ENCODE measurements at regions not wholly inside any gene's neighbourhood (a gene's known extent, or its start where the extent isn't known, plus 50 kb on each side); places are given as distances from the start of the nearest gene placed in this dataset.

DNA sequence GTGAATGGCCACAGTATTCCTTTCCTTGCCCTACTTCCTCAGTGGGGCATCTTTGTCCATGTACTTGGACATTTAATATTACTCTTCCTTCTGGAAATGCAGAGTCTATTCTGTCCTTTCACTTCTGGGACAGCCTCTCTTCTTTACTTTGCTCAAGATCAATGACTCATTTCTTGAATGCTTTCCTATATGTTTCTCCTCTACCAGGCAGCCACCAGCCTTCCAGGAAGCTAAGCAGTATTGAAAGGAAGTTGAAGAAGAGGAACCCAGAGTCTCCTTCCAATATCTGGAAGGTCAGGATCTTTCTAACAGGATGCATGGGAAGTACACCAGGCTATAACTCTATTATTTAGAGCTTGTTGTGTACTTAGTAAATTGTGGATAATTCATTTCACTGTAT lies 182.8 kb downstream of the CD47 start:
- DNase-seq (ENCODE audit: low read depth in 2 of 2, low spot score in 1 of 2): no peak

DNA sequence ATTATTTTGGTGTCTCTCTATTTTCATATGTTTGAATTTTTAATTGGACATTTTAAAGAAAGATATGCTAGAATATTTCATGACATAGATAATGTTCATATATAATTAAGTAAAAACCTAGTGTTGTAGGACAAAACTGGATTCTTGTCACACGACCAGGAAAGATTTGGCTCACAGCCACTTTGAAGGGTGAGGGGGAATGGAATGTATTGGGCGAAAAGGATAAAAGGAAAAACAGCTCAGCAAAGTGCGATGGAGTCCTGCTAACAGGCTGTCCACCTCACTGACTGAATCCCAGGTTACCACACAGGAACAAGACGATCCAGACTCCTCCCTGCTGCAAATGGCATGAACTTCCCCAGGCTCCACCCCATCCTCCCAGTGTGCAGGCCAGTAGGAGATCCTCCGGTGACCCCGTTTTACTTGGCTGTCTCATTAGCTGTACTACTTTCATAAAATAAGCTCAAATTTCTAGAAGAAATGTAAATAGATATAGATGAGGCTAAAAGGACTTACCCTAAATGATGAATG lies 186.2 kb downstream of the CD47 start:
- no peak for DNase-seq (ENCODE audit: low read depth in 2 of 2, low spot score in 1 of 2)

DNA sequence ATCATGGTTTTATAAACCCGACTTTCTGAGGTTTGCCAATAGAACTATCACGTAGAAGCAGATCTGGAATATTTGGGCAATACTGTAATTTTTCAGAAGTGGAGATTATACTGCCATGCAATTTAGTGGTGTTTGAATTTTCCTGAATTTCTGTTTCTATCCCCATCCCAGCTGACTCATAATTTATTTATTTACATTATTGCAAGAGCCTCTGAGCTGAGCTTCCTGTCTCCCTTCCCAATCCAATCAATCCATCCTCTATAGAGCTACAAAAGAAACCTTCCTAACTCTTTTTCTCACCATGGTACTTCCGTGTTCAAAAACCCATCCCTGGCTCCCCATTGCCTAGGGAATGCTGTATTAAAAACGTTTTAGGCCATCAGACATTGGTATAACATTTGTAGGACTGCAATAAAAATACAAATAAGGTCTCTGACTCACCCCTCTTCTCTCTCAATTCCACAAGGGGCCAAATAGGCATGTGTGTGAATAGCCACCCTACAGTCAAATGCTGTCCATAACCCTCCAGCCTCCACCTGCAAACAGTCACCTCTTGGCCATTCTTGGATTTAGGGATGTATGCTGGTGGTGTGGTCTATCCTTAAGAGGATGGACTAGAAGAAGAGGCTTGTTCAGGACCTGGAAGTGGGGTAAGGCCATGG lies 190.7 kb downstream of the CD47 start:
- no peak for DNase-seq (ENCODE audit: low read depth in 2 of 2, low spot score in 1 of 2)

DNA sequence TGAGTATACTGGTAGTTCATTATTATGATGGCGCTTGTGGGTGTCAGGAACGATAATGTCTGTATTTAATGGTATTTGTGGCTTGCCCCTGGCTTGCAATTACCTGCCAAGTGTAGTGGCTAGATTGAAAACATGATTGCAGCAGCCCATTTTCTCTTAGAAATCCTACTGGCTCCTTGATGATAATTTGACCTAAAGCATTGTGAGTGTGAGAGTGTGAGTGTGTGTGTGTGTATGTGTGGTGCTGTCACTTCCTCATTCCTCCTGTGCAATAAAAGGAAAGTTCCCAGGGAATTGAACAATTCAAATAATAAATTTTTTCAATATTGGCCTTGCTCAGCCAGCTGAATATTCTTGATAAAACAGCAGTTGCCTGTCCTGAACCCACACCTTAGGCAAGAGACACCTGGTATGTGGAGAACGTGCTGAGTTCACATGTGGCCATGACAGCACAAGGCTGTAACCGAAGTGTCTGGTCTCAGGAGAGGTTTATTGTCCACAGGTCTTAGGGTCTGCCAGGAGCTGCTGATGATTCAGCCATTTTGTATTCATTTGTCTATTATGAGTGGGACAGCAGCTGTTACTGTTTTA lies 193.3 kb downstream of the CD47 start:
- no peak for DNase-seq (ENCODE audit: low read depth in 2 of 2, low spot score in 1 of 2)

DNA sequence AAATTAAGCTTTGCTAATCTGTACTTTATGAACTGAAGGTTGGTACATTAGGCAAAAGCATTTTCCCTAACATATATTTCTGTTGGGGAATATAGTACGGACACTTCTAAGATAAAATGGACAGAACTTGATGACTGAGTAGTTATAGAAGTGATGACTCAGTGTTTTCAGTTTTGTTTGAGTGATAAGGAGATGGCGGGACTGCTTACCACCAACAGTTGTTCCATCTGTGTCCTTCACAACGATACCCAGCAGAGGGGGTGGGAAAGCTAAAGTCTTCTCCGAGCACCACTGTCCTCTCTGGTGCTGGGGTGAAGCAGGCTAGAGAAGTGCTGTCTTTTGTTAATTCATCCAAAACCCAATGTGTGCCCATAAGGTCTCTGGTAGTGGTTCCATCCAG lies 195.8 kb downstream of the CD47 start:
- no peak for DNase-seq (ENCODE audit: low read depth in 2 of 2, low spot score in 1 of 2)

DNA sequence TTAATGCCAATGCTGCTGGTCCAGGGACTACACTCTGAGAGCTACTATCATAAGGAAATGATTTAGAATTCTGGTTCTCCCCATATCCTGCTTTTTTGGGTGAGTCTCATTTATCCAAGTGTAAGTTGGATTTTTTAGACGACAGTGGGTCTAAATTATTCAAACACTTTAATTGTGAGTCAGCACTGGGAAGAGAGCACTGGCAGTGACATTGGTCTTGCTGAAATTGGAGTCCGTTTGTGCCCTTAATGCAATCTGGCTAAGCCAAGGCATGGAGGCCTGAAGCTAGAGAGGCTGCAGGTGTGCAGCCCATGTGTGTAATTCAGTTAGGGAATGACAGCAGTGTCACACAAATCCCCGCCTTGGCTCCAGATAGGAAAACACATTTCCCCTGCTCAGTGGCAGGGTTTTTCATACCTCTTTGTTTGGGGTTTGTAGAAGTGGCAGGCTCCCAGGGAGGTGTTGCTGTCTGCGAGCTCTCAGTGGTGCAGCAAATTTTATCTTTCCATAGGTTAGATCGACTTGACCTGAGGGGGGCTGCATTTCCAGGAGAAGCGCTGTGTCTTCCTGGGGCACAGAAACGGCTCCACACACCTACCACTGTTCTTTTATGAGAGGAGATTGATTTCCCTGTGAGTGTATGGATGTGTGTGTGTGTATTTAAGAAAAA lies 197.7 kb downstream of the CD47 start:
- no peak for DNase-seq (ENCODE audit: low read depth in 2 of 2, low spot score in 1 of 2)

DNA sequence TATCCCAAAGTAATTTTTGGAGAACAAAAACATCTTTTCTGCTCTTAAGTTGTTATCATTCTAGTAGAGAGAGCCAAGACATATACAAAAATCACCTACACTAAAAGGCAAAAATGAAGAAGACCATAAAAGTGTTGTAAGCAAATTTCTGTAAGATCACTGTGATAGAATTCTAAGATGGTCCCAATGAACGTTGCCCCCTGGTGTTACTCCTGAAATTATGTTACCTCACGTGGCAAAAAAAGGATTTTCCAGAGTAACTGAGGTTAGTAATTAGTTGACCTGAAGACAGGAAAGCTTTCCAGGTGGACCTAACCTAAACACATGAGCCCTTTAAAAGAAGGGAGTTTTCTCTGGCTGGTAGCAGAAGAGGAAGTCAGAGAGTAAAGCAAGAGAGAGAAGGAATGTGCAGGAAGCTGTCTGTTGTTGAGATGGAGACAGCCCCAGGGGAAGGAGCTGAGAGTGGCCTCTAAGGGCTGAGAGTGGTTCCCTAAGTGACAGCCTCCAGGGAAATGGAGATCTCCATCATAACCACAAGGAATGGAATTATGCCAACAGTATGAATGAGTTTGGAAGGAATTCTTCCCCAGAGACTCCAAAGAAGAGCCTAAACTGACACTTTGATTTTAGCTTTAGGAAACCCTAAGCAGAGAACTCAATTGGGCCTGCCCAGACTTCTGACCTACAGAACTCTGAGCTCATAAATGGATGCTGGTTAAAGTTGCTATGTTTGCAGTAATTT lies 205.9 kb downstream of the CD47 start:
- no peak for DNase-seq (ENCODE audit: low read depth in 2 of 2, low spot score in 1 of 2)

DNA sequence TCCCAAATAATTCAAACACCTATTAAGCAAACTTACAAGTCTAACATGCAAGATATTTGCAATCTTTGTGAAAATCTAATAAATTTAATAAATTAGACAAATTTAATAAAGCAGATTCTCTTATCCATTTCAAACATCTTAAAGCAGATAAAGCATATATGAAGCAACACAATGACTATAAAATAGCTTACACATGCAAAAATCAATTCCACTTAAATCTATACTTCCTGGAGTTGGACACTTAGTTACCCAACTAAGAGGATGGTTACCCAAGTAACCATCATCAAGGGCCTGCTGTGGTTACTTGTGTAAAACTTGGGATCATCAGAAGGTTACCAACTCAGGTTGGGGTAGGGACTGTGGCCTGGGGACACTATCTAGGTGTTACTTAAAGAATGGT lies 206.8 kb downstream of the CD47 start:
- no peak for DNase-seq (ENCODE audit: low read depth in 2 of 2, low spot score in 1 of 2)

DNA sequence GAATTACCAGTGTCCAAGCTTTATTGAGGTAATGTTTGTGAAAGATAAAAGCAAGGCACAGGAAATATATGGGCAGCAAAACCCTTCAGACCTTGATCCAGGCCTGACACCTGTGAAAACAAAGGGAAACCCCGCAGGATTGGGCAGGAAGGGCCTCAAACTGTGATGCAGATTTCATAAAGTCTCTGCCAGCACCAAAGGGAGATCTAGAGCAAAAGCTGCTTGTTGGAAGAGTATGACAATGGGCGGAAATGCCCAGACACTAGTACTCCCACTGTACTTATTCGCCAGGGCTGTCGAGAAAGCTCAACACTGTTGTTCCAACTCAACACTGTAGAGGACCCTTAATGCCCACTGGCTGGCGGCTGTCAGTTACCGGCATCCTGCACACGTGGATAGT lies 207.9 kb downstream of the CD47 start:
- DNase-seq (ENCODE audit: low read depth in 2 of 2, low spot score in 1 of 2): no peak

DNA sequence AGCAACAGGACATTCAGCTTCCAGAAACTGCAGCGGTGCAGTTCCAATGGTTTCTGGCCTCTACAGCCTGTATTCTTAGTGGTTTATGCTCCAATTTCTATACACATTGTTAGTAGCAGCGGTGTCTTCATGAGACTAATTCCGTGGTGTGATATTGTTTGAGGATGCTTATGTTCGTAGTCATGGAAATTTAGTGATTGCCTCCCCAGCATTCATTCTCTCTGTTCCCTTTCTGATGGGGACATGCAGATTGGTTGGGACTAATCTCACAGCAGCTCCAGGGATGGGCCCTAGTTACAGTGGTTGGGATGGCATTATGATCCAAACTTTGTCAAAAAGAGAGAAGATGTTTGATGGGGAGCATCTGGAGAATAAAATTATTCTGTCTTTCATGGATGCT lies 208.6 kb downstream of the CD47 start:
- DNase-seq (ENCODE audit: low read depth in 2 of 2, low spot score in 1 of 2): no peak

DNA sequence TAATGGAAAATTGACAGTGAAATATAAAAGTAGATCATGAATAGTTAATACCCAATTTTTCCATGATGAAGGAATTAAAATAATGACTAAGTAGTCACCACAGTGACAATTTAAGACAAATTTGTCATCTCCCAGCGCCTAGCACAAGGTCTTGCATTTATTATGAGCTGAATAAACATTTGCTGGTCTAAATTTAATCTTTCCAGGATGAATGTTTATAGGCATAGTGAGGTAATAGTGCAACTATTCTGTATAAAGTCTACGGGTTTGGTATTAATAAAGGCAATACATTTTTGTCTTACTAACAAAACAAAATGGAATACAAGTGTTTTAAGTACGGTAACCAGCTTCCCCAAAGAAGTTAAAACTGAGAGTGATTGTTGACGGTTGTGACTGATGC lies 209.3 kb downstream of the CD47 start:
- no peak for DNase-seq (ENCODE audit: low read depth in 2 of 2, low spot score in 1 of 2)

DNA sequence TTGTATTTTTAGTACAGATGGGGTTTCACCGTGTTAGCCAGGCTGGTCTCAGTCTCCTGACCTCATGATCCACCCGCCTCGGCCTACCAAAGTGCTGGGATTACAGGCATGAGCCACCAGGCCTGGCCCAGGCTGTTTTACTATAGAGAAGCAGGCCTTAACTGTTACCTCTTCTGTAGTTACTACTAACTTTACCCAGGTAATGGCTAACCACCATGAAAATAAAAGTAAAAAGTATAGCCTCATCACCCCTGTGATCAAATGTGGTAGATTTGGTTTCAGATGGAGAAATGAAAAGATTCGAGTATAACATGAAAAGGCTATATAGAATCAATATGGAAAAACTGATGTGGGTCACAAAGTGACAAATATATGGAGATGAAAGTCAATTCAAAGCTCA lies 210.1 kb downstream of the CD47 start:
- DNase-seq (ENCODE audit: low read depth in 2 of 2, low spot score in 1 of 2): no peak

DNA sequence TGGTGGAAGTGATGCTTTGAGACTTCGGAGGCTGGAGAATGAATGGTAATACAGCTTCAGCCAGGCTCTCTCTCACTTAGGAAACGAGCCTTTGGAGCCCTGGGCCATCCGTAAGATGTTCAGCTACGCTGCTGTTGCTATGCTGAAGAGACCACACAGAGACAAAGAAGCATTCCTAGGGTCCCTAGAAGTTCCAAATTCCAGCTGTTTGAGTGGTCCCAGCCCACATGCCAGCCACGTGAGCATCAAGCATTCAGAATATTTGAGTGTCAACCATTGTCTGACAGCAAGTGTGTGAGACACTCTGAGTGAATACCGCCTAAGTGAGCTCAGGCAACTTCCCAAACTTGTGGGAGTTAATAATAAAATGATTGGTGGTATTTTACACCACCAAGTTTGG lies 212.9 kb downstream of the CD47 start:
- DNase-seq (ENCODE audit: low read depth in 2 of 2, low spot score in 1 of 2): no peak

DNA sequence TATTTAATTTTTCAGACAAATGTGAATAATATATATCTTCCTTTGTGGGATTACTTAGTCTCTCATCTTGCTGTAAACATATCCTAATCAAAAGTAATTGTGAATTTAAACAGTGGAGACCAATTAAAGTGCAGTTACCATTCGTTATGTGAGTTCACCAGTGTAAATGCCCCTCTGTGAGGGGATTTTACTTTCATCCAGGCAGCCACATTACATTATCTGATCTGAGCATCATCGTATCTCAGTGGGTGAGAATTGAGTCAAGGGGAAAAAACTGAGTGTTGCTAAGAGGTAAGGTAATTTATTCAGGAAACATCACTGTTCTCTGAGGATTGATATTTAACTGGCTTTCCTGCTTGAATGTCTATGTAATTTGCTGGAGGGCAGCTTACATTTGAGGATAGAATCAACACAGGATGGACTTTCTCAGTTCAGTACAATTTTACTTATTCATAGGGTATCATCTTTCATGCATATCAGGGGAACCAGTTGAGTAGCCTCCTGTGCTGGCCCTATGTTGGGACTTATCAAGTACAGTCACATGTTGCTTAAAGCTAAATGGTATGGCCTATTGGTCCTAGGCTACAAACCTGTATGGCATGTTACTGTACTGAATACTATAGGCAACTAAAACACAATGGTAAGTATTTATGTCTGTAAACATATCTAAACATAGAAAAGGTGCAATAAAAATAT lies 219.7 kb downstream of the CD47 start:
- DNase-seq (ENCODE audit: low read depth in 2 of 2, low spot score in 1 of 2): no peak

DNA sequence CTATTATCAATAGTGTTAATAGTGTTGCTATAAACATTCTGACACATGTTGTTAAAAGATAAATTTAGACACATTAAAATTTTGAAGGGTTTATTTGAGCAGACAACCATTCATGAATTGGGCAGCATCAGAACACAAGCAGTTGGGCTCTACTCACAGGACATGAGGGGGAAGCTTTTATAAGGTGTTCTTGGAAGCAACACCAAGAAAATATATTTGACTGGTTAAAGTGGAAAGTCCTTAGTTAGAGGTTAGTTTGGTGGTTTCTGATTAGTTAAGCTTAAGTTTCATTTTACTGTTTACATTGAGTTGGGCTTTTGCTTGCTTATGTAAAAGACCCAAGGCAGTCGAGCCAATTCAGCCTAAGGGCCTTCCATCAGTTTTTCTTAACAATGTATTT lies 220.7 kb downstream of the CD47 start:
- DNase-seq (ENCODE audit: low read depth in 2 of 2, low spot score in 1 of 2): no peak

DNA sequence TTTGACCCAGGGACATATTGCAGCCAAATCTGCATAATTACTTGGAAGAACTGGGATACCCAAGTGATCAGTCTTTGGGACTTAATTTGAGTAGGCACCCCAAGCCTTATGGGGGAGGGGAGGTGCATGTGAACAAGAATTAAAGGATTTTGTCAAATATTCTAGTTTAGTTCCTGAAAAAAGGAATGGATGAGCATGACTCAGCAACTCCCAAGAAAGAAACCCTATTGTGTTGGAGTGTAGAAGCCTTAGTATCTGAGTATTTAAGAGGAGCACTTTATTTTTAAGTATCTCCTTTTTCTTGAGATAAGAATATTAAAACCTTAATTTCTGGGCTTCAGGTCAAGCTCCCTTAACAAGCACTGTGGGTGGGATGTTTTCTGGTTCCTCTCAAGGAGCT lies 222.4 kb downstream of the CD47 start:
- DNase-seq (ENCODE audit: low read depth in 2 of 2, low spot score in 1 of 2): no peak

DNA sequence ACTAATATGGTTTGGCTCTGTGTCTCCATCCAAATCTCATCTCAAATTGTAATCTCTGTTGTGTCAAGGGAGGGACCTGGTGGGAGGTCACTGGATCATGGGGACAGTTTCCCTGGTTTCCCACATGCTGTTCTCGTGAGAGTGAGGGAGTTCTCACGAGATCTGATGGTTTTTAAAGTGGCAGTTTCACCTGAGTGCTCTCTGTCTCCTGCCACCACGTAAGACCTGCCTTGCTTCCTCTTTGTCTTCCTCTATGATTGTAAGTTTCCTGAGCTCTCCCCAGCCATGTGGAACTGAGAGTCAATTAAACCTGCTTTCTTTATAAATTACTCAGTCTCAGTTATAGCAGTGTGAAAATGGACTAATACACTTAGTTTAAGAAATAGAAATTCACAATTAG lies 228.9 kb downstream of the CD47 start:
- no peak for DNase-seq (ENCODE audit: low read depth in 2 of 2, low spot score in 1 of 2)

DNA sequence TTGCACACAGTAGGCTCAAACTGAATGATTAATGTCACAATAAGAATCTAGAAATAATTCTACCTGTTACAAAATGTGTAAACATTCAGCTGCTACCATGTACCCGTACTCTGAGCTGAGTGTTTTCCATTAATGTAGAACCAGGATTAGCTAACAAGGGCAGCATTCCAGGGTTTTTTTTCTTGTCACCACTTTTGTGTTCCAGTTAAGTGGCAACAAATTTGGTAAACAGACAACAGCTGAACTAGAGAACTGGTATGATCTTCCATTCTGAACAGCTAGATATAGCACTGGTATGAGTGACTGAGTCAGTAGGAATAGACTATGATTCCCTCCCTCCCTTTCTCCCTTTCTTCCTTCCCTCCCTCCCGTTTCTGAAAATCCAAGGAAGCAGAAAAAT lies 229.4 kb downstream of the CD47 start:
- no peak for DNase-seq (ENCODE audit: low read depth in 2 of 2, low spot score in 1 of 2)

All from stimulated activated CD8-positive, alpha-beta memory T cell treated with anti-CD3 and anti-CD28 coated beads, Interleukin-4, amount 100 ng/mL, for 4 hours (primary cell).